Hepatocyte (in vitro differentiated cells): ENCODE measurements at regions not wholly inside any gene's neighbourhood (a gene's known extent, or its start where the extent isn't known, plus 50 kb on each side); places are given as distances from the start of the nearest gene placed in this dataset.

Experiments used
- EZH2 ChIP-seq: fragments of 200-600 bp; sonication (generic); IDR thresholded peaks from 2 replicates; pipeline ENCODE4 v1.6.1; 2016; ENCODE audit warnings: antibody characterized with exemption, mild to moderate bottlenecking, borderline replicate concordance
- EZH2phosphoT487 ChIP-seq: fragments of 200-600 bp; sonication (generic); IDR thresholded peaks from one replicate; pipeline ENCODE4 v1.6.1; 2018; ENCODE audit warnings: antibody characterized with exemption, mild to moderate bottlenecking, low read depth, moderate library complexity; ENCODE audit not compliant: unreplicated experiment, severe bottlenecking
- TF ChIP-seq, protein P1 (sequence below): fragments of 200-600 bp; sonication (generic); IDR thresholded peaks from 2 replicates; pipeline ENCODE4 v1.5.1; 2016; ENCODE audit warnings: antibody characterized with exemption, mild to moderate bottlenecking; ENCODE audit not compliant: poor library complexity

DNA sequence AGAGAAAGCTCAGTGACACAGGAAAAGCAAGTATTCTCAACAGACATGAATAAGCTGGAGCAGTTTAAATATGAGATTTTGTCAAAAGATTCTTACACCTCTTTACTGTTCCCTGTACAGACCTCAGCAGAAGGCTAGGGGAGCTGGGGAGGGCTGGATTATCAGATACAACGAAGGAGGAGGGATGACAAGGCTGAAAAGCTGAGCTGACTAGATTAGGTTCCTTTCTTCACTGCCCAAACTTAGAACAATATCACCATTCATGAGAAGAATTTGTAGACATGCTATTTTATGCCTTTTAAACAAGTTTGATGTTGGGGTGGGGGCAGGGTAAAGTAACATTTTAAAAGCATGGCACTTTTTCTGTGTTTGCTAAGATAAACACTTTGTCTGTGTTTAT lies 611.1 kb downstream of the AACS start:
- TF ChIP-seq EZH2 = no peak
- TF ChIP-seq, protein P1, sequence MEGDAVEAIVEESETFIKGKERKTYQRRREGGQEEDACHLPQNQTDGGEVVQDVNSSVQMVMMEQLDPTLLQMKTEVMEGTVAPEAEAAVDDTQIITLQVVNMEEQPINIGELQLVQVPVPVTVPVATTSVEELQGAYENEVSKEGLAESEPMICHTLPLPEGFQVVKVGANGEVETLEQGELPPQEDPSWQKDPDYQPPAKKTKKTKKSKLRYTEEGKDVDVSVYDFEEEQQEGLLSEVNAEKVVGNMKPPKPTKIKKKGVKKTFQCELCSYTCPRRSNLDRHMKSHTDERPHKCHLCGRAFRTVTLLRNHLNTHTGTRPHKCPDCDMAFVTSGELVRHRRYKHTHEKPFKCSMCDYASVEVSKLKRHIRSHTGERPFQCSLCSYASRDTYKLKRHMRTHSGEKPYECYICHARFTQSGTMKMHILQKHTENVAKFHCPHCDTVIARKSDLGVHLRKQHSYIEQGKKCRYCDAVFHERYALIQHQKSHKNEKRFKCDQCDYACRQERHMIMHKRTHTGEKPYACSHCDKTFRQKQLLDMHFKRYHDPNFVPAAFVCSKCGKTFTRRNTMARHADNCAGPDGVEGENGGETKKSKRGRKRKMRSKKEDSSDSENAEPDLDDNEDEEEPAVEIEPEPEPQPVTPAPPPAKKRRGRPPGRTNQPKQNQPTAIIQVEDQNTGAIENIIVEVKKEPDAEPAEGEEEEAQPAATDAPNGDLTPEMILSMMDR = no peak
- no peak for TF ChIP-seq EZH2phosphoT487
